Ramos (cell line): ENCODE measurements at regions not wholly inside any gene's neighbourhood (a gene's known extent, or its start where the extent isn't known, plus 50 kb on each side); places are given as distances from the start of the nearest gene placed in this dataset.

Experiments used
- in situ Hi-C: fragments of 300-500 bp; cut with MboI; formaldehyde crosslinking; loops from one replicate; pipeline ENCODE4 v1.14.3; 2022; ENCODE audit warnings: low sequenced_read_pairs; ENCODE audit not compliant: unreplicated experiment

- in situ Hi-C loops: no loop called here
Observed at GRCh38 chr16:86202267-86202666, 303.3 kb downstream of the IRF8 start.

DNA sequence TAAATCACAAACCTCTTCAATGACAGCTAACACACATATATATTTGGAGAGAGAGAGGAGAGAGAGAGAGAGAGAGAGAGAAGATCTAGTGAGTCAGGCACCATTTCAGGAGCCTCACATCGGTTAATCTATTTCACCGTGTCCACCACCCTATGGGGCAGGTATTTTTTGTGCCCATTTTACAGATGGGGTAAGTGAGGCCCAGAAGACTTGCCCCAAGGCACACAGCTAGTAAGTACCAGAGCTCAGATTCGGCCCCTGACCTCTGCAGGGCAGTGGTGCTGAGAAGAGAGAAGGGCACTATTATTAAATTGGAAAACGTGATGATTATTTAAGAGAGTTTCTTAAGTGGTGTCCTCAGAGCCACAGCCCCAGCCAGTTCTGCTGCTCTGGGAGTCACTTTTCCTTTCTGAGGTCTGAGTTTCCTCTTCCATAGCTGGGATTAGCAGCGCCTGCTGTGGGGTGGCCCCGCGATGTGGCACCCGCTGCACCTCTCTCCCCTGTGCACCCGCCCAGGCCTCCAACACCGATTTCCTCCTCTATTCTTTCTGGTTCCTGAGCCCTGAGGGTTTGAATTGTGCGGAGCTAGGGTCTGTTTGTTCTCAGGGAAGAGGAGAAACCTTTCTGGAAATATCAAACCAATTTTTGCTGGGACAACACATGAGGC lies 303.9 kb downstream of the IRF8 start:
- in situ Hi-C loops: no loop called here

DNA sequence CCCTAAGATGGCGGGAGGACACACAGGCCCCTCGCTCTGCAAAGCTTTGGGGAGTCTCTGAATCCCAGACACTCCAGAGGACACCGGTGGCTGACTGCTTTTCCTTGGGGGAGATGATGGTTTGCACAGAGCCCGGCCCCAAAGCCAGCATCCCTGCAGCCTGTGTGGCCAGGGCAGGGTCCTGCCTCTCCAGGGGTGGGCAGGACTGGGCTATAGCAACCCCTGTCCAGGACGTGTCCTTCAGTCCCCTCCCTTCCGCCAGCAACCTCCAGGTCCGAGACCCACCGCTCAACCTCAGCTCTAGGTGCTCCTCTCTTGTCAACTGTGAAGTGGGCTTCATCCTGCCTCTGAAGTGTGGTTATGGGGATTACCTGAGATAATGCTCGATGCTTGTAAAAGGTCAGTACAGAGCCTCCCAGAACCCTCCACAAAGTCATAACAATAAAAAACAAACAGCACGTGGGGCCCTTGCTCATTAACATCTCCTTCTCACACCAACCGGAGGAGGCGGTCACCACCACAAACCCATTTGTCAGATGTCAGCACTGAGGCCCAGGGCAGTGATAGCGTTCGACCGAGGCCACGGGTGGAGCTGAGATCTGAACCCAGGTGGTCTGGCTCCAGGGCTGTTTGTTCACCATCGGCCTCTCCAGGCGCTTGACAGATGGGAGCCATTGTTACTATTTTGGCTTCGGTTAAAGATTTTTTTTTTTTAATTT lies 304.8 kb downstream of the IRF8 start:
- in situ Hi-C loops: no loop called here

GRCh38 chr16:86205521-86206245 lies 304.6 kb upstream of the FOXF1 start:
- in situ Hi-C loops: no loop called here

GRCh38 chr16:86207350-86207749 lies 303.0 kb upstream of the FOXF1 start:
- in situ Hi-C loops: no loop called here

GRCh38 chr16:86209202-86209601 lies 301.1 kb upstream of the FOXF1 start:
- in situ Hi-C loops: no loop called here

- in situ Hi-C loops: no loop called here
Observed at GRCh38 chr16:86210403-86211193, 299.7 kb upstream of the FOXF1 start.

GRCh38 chr16:86211265-86211664 lies 299.1 kb upstream of the FOXF1 start:
- in situ Hi-C loops: no loop called here

- in situ Hi-C loops: no loop called here
Observed at GRCh38 chr16:86211800-86212199, 298.5 kb upstream of the FOXF1 start.

DNA sequence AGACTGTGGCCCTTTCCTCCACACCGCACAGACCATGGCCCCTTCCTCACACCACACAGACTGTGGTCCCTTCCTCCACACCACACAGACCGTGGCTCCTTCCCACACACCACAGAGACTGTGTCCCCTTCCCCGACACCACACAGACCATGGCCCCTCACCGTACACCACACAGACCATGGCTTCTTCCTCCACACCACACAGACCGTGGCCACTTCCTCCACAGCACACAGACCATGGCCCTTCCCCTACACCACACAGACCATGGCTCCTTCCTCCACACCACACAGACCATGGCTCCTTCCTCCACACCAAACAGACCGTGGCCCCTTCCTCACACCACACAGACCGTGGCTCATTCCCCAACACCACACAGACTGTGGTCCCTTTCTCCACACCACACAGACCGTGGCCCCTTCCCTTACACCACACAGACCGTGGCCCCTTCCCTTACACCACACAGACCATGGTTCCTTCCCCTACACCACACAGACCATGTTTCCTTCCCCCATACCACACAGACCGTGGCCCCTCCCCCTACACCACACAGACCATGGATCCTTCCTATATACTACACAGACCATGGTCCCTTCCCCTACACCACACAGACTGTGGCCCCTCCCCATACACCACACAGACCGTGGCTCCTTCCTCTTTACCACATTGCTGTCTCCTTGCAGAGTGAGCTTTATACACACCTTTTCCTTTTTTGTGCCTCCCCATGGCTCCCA lies 297.5 kb upstream of the FOXF1 start:
- in situ Hi-C loops: no loop called here

- in situ Hi-C loops: no loop called here
Observed at GRCh38 chr16:86213437-86214205, 296.7 kb upstream of the FOXF1 start.

DNA sequence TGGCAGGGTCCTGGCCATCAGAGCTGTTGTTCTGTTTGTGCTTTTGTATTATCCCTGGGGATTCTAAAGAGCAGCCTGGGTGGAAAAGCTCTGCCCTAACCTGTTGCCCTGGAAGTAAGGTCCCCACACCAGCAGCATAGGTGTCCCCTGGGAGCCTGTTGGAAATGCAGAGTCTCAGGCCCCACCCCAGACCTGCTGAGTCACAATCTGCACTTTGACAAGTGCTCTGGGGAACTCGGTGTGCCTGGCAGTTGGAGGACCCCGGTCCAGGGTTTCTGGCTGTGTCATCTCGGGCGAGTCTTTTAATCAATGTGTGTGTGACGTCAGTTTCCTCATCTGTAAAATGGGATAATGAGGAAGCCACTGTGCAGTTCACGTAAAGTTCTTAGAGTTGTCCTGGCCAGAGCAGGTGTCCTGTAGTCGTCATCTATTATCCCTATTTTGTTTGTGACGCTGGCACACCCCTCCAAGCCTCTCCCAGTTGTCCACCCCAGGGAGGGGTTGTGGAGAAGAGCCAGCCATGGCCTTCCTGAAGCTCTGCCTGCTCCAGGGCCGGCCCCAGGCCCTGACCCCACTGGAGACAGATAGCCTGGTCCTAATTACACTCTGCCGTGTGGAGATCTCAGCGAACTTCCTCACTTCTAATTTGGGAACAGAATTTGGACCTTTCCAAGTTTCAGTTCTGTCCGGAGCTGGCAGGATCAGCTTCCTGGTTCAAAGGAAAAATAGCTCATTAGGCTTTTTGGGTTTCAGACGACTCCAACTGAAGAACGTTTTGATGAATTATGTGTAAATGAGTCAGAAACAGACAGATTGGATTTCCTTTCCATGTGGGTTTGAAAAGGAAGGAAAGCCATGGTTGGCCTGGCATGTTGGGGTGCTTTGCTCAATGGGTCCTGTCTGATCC lies 295.7 kb upstream of the FOXF1 start:
- in situ Hi-C loops: no loop called here

DNA sequence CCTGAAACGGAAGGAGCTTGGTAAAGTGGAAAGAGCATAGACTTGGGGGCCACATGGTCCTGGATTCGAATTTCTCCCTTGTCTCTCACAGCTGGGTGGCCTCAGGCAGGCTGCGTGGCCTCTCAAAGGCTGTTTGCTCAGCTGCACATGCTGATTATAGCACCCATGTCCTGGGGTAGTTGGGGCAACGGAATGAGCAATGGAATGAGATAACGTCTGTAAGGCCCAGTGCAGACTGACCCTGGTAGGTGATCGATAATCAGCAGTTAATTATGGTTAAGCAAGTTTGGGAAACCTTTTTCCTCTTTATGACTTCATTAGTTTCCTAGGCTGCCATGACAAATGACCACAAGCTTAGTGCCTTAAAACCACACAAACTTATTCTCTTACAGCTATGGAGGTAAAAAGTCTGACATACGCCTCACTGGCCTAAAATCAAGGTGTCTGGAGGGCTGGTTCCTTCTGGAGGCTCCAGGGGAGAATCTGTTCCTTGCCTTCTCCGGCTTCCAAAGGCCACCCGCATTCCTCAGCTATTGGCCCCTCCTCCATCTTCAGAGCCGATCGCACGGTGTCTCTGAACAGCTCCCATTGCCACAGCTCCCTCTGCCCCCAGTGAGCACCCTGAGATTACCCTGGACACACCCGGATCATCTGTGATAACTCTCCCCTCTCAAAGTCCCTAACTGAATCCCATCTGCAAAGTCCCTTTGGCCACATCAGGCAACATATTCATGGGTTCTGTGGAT lies 294.9 kb upstream of the FOXF1 start:
- in situ Hi-C loops: no loop called here

DNA sequence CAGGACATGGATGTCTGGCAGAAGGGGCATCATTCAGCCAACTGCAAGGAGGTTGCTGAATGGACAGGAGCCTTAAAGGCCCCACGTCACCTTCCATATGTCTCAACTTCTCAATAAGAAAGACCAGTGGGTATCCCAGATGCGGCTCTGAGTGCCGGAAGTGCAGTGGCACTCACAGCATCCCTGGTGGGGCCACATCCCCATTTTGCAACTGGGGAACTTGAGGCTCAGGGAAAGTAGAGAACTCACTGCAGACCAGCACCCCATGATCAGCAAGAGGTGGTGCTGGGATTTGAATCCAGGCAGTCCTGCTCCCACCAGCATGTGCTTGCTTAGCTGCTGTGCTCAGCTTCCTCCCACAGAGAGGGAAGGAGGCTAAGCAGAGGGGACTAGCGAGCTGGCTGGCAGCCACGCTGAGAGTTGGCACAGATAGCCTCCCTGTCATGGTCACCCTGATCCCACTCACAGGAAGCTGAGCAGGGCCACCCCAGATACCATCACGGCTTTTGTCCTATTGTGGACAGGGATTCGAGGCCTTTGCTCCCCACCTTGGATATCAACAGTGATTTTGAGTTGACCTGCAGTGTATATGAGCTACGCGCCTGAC lies 294.2 kb upstream of the FOXF1 start:
- in situ Hi-C loops: no loop called here

DNA sequence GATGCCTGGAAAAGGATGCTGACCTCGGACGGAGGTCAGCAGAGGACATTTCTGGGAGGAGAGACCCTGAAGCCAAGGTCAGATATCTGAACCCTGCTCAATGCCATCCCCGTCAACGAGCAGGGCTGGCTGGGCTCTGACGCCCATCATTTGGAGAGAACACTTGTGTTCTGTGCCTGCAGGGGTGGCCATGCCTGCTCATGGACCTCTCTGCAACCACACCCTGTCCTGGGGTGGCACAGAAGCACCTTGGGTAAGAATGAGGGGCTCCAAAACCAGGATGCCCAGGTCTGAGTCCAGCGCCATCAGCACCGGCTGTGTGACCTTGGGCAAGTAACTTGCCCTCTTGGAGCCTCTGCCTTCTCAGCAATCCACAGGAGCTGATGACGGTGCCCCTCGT lies 293.7 kb upstream of the FOXF1 start:
- in situ Hi-C loops: no loop called here

GRCh38 chr16:86217001-86217890 lies 293.1 kb upstream of the FOXF1 start:
- in situ Hi-C loops: no loop called here
